ENCODE measurements at regions not wholly inside any gene's neighbourhood (a gene's known extent, or its start where the extent isn't known, plus 50 kb on each side); places are given as distances from the start of the nearest gene placed in this dataset.

- no peak for DNase-seq (ENCODE audit: low read depth)
- no peak for TF ChIP-seq CTCF (IDR thresholded peaks at IDR 0.05; ENCODE audit: insufficient read depth, low read depth, low read length, missing control alignments)
These were observed 345.1 kb downstream of the HHIPL2 start for GRCh38 chr1:222202831-222203230.

GRCh38 chr1:222196736-222197135 lies 351.2 kb downstream of the HHIPL2 start:
- TF ChIP-seq CTCF (IDR thresholded peaks at IDR 0.05; ENCODE audit: insufficient read depth, low read depth, low read length, missing control alignments) = no peak
- no peak overlapping the region for H3K4me3 ChIP-seq (ENCODE audit: low read length)
- no peak for DNase-seq (ENCODE audit: low read depth)

More at GRCh38 chr1:222202831-222203230, 345.1 kb downstream of the HHIPL2 start:
- H3K4me3 ChIP-seq (ENCODE audit: low read length) = no peak overlapping the region

- TF ChIP-seq CTCF (IDR thresholded peaks at IDR 0.05; ENCODE audit: insufficient read depth, low read depth, low read length, missing control alignments) = no peak
- DNase-seq (ENCODE audit: low read depth) = no peak
- H3K4me3 ChIP-seq (ENCODE audit: low read length) = no peak overlapping the region
These were observed 351.6 kb downstream of the HHIPL2 start for GRCh38 chr1:222196288-222196687.

- no peak overlapping the region for H3K4me3 ChIP-seq (ENCODE audit: low read length)
- peak; percentile 9 for DNase-seq (ENCODE audit: low read depth)
- no peak for TF ChIP-seq CTCF (IDR thresholded peaks at IDR 0.05; ENCODE audit: insufficient read depth, low read depth, low read length, missing control alignments)
These were observed 352.0 kb downstream of the HHIPL2 start for GRCh38 chr1:222195857-222196256.

GRCh38 chr1:222189218-222189617 lies 358.7 kb downstream of the HHIPL2 start:
- no peak for TF ChIP-seq CTCF (IDR thresholded peaks at IDR 0.05; ENCODE audit: insufficient read depth, low read depth, low read length, missing control alignments)
- H3K4me3 ChIP-seq (ENCODE audit: low read length) = no peak overlapping the region
- no peak for DNase-seq (ENCODE audit: low read depth)

- H3K4me3 ChIP-seq (ENCODE audit: low read length) = no peak overlapping the region
- TF ChIP-seq CTCF (IDR thresholded peaks at IDR 0.05; ENCODE audit: insufficient read depth, low read depth, low read length, missing control alignments) = no peak
- no peak for DNase-seq (ENCODE audit: low read depth)
These were observed 360.2 kb downstream of the HHIPL2 start for GRCh38 chr1:222187566-222188332.

GRCh38 chr1:222182641-222183040 lies 365.3 kb downstream of the HHIPL2 start:
- no peak overlapping the region for H3K4me3 ChIP-seq (ENCODE audit: low read length)
- TF ChIP-seq CTCF (IDR thresholded peaks at IDR 0.05; ENCODE audit: insufficient read depth, low read depth, low read length, missing control alignments) = no peak
- peak; percentile 24 for DNase-seq (ENCODE audit: low read depth)

All from epithelial cell of esophagus (primary cell).